NCI-H82 (cell line): ENCODE measurements at regions not wholly inside any gene's neighbourhood (a gene's known extent, or its start where the extent isn't known, plus 50 kb on each side); places are given as distances from the start of the nearest gene placed in this dataset.
A peak's percentile ranks its signal among the peaks of the same experiment; 100 is the strongest.

Experiments
- DNase-seq: peaks from one replicate; lab custom pipeline; 2025; lab: John Stamatoyannopoulos, UW

DNA sequence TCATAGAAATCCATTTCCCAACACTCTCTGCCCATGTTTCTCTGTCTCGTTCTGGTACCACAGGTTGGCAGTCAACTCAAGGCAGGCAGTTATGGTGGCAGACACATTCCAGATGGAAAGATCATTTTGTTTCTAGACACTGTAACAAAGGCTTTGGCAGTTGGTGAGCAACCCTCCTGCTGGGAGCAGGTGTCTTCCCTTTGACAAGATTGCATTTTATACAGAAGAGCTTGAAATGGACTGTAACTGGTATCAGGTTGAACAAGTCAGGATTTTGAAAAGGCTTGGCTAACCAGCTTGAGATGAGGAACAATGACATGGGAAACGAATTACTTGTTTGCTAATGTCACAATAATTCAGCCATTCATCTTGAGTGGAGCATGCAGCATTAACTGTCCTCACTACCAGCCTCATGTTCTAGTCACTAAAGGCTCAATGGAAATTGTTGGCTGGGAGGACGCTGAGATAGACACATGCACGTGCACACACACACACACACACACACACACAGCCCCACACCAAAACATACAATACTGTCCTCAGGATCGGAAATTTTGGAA, 170.0 kb downstream of the SEMA6D start:
- DNase-seq: no peak

DNA sequence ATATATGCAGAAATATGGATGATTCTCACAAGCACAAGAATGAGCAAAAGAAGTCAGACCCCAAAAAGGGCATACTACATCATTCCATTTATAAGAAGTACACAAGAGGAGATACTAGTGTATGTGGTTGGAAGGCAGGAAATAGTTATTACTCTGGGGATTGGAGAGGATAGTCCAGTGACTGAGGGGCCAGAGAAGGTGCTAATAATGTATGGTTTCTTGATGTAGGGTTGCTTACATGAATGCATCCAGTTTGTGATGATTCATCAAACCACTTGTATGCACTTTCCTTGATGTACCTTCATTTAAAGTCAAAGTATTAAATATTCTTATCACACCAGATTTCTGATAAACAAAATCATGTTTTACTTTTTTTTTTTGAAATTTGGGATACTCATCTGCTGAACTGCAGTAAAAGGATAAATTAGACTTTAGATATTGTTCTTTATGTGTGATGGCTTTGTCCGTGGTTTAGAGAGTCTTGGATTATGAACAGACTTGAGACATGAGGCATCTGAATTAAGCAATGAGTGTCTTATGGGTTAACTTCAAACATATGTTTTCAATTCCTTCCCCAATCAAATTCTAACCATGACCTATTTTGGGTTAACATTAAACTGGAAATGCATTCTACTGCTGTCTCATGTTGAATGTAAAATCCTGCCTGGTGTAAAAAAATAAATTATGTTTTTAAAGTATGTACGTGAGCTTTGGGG, 171.2 kb downstream of the SEMA6D start:
- DNase-seq: no peak

DNA sequence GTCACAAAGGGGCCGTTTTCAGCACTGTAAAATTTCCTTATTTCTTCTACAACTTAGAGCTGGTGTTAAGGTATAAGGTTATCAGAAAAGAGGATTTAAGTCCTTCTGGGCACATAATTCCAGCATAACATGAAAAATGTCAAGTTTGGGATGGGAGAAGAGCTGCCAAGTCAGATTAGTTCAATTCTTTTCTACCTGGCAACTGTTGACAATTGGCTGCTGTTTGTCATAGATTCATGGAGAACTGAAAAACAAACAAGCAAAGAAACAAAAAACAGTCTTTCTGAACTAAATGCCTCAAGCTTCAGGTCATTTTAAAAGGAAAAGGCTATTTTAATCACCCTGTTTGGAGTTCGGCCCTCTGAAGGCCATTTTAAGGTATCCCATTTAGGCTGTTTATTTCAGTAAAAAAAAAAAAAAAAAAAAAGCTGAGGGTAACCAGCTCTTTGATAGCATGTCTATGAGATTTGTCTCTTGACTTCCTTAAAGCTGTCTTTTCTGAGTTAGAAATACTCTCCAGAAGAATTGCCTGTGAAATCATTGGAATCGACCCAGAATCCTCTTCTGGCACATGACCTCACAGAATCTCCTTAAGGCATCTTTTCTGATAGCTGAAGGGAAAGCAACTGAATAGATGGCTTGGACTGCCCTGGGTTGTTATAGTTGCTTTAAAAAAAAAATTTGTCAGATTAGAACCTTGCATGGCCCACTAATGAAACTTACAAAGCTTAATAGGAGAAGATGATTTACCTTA, 173.3 kb downstream of the SEMA6D start:
- DNase-seq: no peak

DNA sequence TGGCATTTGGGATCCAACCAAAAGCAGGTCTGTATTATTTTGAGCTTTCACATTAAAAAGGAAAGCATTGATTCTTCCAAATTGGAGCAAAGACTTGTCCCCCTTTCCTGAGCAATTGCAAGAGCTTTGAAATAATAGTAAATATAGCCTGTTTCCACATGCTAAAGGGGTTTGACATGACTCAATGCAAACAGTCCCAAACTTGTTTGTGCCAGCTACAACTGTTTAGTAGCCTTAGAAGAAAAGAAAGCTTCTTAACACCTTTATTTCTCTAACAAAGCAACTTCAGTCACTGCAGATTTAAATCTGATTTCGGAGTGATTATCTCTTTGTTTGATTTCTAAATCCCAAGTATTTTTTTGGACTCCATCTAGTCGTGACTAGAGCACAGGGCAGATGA, 180.2 kb downstream of the SEMA6D start:
- DNase-seq: peak; percentile 19

GRCh38 chr15:47900751-47901150, 183.4 kb downstream of the SEMA6D start:
- DNase-seq: no peak

DNA sequence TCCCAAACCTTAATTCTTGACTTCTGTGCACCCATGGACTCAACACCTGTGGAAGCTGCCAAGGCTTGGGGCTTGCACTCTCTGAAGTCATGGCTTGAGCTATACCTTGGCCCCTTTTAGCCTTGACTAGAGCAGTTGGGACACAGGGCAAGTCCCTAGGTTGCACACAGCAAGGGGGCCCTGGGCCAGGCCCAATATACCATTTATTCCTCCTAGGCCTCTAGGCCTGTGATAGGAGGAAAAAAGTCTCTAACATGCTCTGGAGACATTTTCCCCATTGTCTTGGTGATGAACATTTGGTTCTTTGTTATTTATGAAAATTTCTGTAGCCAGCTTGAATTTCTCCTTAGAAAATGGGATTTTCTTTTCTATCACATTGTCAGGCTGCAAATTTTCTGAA, 186.1 kb downstream of the SEMA6D start:
- DNase-seq: no peak

GRCh38 chr15:47908486-47908885, 191.2 kb downstream of the SEMA6D start:
- no peak for DNase-seq

DNA sequence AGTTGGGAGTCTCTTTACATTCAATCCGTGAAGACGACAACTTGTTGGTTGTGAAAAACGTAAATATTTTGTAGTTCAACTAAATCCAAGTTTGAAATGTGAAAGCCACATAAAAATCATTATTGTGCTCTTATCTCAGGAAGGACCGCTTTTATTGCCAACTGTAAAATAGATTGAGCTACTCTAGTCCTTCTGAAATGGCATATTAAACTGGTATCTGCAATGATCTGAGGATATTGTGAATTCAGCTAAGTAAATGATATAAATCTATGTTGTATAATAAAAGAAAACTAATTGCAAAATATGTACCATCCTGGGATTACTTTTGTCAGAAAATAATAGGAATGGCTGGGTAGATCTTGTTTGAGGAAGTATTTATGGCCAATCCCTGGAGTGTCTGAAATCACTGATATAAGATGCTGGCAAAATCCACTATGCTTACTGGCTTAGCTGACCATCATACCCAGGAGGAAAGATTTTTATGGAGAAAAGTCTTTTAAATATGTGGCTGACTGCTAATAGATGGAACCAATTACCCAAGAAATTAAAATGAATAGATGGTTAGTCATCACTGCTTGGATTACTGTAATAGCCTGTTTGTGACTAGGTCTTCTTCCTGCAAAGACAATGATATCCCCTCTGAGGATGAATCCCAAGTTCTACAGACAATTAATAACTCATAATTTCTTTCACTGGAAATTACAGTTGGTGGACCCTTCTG, 191.8 kb downstream of the SEMA6D start:
- no peak for DNase-seq

GRCh38 chr15:47912910-47913309, 195.6 kb downstream of the SEMA6D start:
- peak; percentile 72 for DNase-seq

GRCh38 chr15:47917881-47918280, 200.6 kb downstream of the SEMA6D start:
- no peak for DNase-seq

DNA sequence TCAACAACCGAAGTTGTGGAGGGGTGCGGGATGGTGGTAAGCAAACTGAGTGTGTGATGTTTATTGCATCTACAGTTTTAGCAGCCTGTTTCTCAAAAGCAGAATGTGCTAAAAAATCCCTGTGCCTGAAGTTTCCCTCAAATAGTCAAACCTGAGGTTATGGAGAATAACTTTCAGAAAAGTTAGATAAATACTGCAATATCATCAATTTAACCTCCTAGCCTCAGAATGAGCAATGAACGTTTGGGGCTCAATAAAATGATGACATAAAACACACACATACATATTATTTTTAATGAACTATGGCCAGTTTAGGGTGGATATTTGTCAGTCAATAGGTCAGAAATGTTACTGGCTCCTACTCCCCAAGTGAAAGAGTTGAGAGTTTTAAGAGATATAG, 201.6 kb downstream of the SEMA6D start:
- DNase-seq: no peak

GRCh38 chr15:47924381-47924780, 196.4 kb upstream of the SLC24A5 start:
- DNase-seq: no peak

DNA sequence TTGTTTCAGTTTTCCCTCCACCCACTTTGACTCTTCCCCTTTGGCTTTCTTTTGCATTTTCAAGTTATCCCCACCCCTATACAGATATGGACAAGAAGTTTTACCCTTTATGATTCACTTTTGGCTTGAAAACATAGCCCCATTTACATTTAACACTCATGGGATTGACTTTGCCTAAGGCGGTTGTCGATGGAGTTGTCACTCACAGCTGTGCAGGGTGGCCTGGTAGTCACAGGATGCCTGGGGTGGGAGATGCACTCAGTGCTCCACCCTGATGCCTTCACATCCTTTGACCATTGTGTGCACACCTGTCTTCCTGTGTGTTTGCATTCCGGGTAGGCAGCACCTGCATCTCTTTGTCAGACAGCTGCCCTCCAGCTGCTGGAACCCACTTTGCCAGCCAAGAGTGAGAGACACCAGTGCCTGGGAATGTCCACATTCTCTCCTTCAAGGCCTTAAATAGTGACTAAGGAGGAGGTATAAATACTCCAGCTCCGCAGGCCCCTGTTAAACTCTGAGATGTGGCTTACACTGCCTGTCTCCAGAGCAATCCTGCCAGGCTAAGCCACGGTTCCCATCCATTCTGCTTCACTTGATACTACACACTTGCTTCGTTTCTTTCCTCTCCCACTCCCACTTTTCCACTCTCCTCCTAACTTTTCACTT, 191.5 kb upstream of the SLC24A5 start:
- DNase-seq: no peak

- DNase-seq: no peak
These were observed 188.5 kb upstream of the SLC24A5 start for GRCh38 chr15:47932261-47932660.

DNA sequence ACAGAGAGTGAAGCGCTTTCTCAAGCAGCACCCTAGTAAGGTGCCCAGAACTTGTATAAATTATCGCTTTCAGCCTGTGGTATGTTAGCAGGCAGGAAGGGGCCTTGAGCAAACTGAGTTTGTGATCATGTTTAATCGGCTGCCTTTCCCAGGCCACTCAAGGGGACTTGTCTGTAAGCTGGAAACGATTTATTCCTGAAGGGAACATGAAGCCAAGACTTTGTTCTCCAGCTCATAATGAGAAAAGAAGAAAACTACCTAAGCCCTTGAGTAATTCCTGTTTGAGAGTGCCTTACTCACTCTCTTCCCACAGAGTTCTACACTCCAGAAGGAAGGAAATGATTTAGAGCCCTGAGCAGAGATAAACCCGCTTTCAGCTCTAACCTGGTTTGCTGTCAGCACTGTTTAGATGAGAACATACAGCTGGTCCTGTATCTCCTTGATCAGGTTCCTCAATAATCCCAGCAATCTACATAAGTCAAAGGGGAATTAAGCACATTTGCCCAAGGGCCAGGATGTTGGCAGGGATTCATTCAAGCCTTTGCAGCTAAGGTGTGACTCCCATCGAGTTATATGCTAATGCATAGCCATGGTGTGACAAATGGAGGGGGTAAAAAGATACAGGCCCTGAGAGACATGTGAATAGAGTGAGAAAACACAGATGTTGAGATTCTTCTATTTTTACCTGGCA, 187.7 kb upstream of the SLC24A5 start:
- DNase-seq: peak; percentile 41

GRCh38 chr15:47933865-47934264, 186.9 kb upstream of the SLC24A5 start:
- DNase-seq: no peak

DNA sequence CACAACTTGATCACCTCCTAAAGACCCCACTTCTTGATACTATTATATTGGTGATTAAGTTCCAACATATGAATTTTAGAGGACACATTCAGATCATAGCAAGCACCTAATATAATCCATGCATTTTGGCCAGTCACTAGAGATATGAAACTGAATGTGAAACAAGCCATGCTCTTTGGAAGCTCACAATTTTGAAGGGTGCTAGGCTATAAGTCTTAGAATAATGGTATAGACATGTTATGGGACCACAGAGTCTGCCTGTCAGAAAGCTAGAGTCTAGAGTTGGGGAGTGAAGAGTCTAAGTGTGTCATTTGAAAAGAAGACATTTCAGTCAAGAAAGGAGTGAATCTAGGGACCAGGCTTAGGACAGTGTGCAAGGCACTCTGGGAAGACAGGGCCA, 186.4 kb upstream of the SLC24A5 start:
- DNase-seq: no peak

- no peak for DNase-seq
These were observed 183.0 kb upstream of the SLC24A5 start for GRCh38 chr15:47937834-47938233.

GRCh38 chr15:47944637-47945288, 176.0 kb upstream of the SLC24A5 start:
- peak; percentile 19 for DNase-seq

- DNase-seq: no peak
These were observed 174.7 kb upstream of the SLC24A5 start for GRCh38 chr15:47945872-47946650.
